GM13976 (cell line): ENCODE measurements at regions not wholly inside any gene's neighbourhood (a gene's known extent, or its start where the extent isn't known, plus 50 kb on each side); places are given as distances from the start of the nearest gene placed in this dataset.

ENCODE experiments used
- DNase-seq: peaks from one replicate; pipeline ENCODE4 v3.0.0; 2012; ENCODE audit warnings: low spot score
- in situ Hi-C: fragments of 300-500 bp; cut with MboI; formaldehyde crosslinking; loops from one replicate; pipeline ENCODE4 v1.12.0; 2022; ENCODE audit warnings: low sequenced_read_pairs, mixed read lengths, inconsistent platforms; ENCODE audit not compliant: unreplicated experiment
- TF ChIP-seq, protein P1 (sequence below): IDR thresholded peaks from 2 replicates; pipeline ENCODE4 v1.5.1; 2012; ENCODE audit warnings: borderline replicate concordance, mild to moderate bottlenecking; ENCODE audit not compliant: insufficient read depth; ENCODE audit errors: extremely low read depth, missing control alignments, control extremely low read depth

DNA sequence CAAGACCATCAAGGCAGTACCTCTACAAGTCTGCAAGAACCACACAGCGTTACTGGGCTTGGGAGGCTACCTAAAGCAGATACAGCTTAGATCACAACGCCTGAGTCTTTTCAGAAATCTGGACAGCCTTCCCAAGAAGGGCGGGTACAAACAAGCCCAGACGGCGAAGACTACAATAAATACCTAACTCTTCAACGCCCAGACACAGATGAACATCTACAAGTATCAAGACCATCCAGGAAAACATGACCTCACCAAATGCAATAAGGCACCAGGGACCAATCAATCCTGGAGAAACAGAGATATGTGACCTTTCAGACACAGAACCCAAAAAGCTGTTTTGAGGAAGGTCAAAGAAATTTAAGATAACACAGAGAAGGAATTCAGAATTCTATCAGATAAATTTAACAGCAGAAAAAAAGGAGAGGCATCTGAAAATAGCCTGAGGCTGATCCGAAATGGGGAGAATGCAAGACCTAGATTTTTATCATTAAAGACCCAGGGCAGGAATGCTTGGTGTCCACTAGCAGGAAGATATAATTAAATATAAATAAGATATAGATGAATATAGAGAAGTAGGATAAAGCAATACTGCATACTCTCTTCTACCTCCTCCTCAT lies 131.7 kb upstream of the COL21A1 start:
- DNase-seq: no peak
- in situ Hi-C loops: no loop called here

DNA sequence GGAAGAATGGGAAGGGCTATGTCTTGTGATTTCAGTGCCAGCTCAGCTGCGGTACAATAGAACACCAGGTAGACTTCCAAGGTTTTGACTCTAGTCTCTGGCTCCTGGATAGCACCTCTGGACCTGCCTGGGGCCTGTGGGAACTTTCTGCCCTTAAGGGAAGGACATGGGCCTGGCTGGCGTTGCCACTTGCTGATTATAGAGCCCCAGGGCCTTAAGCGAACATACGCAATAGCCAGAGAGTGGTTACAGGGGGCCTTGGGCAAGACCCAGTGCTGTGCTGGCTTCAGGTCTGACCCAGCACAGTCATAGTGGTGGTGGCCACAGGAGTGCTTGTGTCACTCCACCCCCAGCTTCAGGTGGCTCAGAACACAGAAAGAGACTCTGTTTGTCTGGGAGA lies 131.1 kb upstream of the COL21A1 start:
- DNase-seq: no peak
- in situ Hi-C loops: no loop called here
- TF ChIP-seq, protein P1, sequence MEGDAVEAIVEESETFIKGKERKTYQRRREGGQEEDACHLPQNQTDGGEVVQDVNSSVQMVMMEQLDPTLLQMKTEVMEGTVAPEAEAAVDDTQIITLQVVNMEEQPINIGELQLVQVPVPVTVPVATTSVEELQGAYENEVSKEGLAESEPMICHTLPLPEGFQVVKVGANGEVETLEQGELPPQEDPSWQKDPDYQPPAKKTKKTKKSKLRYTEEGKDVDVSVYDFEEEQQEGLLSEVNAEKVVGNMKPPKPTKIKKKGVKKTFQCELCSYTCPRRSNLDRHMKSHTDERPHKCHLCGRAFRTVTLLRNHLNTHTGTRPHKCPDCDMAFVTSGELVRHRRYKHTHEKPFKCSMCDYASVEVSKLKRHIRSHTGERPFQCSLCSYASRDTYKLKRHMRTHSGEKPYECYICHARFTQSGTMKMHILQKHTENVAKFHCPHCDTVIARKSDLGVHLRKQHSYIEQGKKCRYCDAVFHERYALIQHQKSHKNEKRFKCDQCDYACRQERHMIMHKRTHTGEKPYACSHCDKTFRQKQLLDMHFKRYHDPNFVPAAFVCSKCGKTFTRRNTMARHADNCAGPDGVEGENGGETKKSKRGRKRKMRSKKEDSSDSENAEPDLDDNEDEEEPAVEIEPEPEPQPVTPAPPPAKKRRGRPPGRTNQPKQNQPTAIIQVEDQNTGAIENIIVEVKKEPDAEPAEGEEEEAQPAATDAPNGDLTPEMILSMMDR: no peak

More for the DNA sequence above, 131.7 kb upstream of the COL21A1 start:
- TF ChIP-seq, protein P1: no peak

DNA sequence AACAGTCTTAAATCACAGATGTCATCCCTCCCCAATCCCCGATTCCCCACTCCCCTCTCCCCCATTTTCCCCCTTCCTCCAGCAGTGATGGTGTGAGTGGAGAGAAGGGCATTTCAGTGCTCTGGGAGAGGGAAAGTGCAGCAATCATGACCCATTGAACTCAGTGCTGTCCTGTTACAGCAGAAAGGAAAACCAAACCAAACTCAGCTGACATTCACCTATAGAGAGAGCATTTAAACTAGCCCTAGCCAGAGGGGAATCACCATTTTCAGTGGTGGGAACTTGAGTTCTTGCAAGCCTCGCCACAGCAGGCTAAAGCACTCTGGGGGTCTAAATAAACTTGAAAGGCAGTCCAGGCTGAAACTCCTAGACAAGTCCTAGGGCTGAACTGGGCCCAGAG lies 129.9 kb upstream of the COL21A1 start:
- no peak for DNase-seq
- TF ChIP-seq, protein P1: no peak
- in situ Hi-C loops: no loop called here

DNA sequence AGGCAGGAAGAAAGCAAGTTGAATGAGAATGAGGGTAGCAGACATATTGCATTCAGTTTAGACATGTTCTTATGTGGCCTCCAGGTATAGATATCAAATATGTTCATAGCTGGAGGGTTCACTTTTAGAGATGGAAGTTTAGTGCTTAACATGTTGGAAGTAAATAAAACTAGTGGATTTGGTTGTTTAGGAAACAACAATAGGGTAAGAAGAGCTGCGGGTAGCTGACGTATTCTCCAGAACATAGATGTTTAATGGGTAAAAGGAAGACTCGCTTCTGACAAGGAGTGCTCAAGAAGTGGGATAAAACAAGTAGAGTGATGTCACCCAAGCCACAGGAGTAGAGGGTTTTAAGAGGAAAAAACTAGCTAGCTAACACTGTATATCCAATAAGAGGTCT lies 128.4 kb upstream of the COL21A1 start:
- DNase-seq: no peak
- TF ChIP-seq, protein P1: no peak
- in situ Hi-C loops: no loop called here

DNA sequence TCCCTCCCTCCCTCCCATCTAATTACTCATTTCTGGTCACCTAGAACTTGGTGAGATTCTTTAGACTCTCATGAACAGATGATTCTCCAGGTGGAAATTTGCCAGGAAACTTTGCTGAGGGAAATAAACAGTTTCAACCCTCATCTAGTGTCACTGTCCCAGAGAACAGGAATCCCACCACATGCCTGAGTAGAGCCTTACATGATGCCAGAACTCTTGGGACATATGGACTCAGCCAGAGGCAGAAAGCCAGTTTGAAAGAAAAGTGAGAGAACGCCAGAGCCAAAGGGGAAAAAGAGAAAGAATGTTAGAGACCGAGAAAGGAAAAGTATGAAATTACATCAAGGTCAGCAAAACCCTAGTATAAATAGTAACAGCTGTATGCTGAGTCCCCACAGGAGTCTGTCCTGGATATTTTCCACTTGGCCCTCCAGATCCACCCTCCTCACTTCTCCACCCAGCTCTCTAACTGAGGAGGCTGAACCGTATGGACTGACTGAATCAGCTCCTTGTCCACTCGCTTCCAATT lies 127.5 kb upstream of the COL21A1 start:
- TF ChIP-seq, protein P1: no peak
- in situ Hi-C loops: loop anchor here (25.0 kb wide), 1 partner anchor 487 kb away; no protein-coding TSS in a partner anchor

DNA sequence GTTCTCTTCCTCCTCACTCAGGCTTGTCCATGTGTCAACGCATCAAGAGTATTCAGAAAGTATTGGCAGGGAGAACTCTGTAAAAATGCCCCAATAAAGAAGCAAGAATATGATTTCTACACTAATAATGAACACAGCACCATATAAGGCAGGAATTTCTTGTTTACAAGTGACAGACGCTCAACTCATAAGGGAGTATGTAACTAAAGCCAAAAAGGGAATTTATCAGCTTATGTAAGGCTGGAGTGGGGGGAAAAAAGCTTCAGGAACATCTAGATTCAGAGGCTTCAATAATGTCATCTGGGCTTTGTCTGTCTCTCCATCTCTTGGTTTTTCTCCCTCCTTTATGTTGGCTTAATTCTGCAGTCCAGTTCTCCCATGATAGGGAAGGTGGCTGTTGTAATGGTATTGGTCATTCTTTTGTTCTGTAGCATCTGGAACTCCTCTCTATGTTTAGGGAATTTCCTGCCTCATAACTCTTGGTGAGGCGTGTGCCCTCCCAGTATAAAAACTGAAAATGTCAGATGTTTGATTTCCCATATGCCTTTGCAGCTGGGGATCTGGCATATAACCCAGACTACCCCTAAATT lies 125.1 kb upstream of the COL21A1 start:
- TF ChIP-seq, protein P1: no peak
- no peak for DNase-seq
- in situ Hi-C loops: loop anchor here (25.0 kb wide), 1 partner anchor 490 kb away; no protein-coding TSS in a partner anchor

More for the DNA sequence above, 127.5 kb upstream of the COL21A1 start:
- no peak for DNase-seq
